H1 (cell line): ENCODE measurements at regions not wholly inside any gene's neighbourhood (a gene's known extent, or its start where the extent isn't known, plus 50 kb on each side); places are given as distances from the start of the nearest gene placed in this dataset.

Source experiments
- CTCF ChIA-PET: fragments of 300-600 bp; sonication (Branson Sonifier 250); formaldehyde crosslinking; loops from one replicate; lab custom pipeline; 2021; ENCODE audit not compliant: partially characterized antibody; lab: Charles Lee
- POLR2A ChIA-PET: fragments of 300-600 bp; sonication (Branson Sonifier 250); formaldehyde crosslinking; loops from one replicate; lab custom pipeline; 2021; ENCODE audit warnings: inconsistent platforms; ENCODE audit not compliant: partially characterized antibody; lab: Charles Lee
- DNase-seq, 2 experiments: peaks; one replicate each; pipeline versions ENCODE4 v3.0.0 to v3.0.0-alpha.2; 2010 to 2022; ENCODE audit warnings: low spot score in 2 of 2, low read depth in 1 of 2, mixed read lengths in 1 of 2
- FAIRE-seq: peaks from 2 replicates; lab custom pipeline; 2011; peaks lifted over from hg19 to GRCh38; lab: Jason Lieb, UNC
- H2AFZ ChIP-seq: 2 replicates; pipeline ENCODE4 v1.8.1; 2012; ENCODE audit warnings: low read length, inconsistent platforms
- H2AK5ac ChIP-seq: 2 replicates; pipeline ENCODE4 v1.6.1; 2013; ENCODE audit warnings: low read depth, low read length
- H2BK120ac ChIP-seq: replicated peaks from 2 replicates; pipeline ENCODE3; 2013; ENCODE audit warnings: low read depth, low read length, inconsistent platforms
- H2BK12ac ChIP-seq: 2 replicates; pipeline ENCODE4 v1.6.1; 2013; ENCODE audit warnings: low read depth, low read length
- H2BK15ac ChIP-seq: 2 replicates; pipeline ENCODE4 v1.6.1; 2013; ENCODE audit warnings: low read length
- H2BK20ac ChIP-seq: 2 replicates; pipeline ENCODE4 v1.6.1; 2013; ENCODE audit warnings: low read length
- H2BK5ac ChIP-seq: 2 replicates; pipeline ENCODE4 v1.6.1; 2013; ENCODE audit warnings: low read depth, low read length
- H3K14ac ChIP-seq: 2 replicates; pipeline ENCODE4 v1.6.1; 2013; ENCODE audit warnings: inconsistent platforms; ENCODE audit not compliant: insufficient read length
- H3K18ac ChIP-seq: 2 replicates; pipeline ENCODE4 v1.6.1; 2013; ENCODE audit warnings: low read length; ENCODE audit errors: extremely low read depth
- H3K23ac ChIP-seq: 2 replicates; pipeline ENCODE4 v1.6.1; 2013; ENCODE audit warnings: inconsistent platforms; ENCODE audit not compliant: insufficient read length
- H3K23me2 ChIP-seq: 2 replicates; pipeline ENCODE4 v1.6.1; 2013; ENCODE audit warnings: low read depth, low read length
- H3K27ac ChIP-seq: 2 replicates; pipeline ENCODE4 v1.6.1; 2011; ENCODE audit warnings: low read depth, low read length, inconsistent platforms
- H3K27me3 ChIP-seq, 4 experiments: replicated peaks in 1 of 4; 1 replicate in 1 of 4; 2 replicates in 3 of 4; pipeline versions ENCODE4 v1.6.1 to v1.8.1; 2011 to 2013; ENCODE audit warnings: low read length in 3 of 4, mild to moderate bottlenecking in 3 of 4, inconsistent platforms in 2 of 4, mixed read lengths in 2 of 4, moderate library complexity in 1 of 4; ENCODE audit not compliant: control insufficient read depth in 3 of 4, insufficient read depth in 3 of 4; ENCODE audit errors: extremely low read depth in 1 of 4
- H3K36me3 ChIP-seq, 4 experiments: 2 replicates each; pipeline versions ENCODE4 v1.6.1 to v1.8.1; 2011 to 2013; ENCODE audit warnings: mild to moderate bottlenecking in 4 of 4, low read length in 3 of 4, moderate library complexity in 2 of 4, control low read depth in 1 of 4, inconsistent platforms in 1 of 4; ENCODE audit not compliant: insufficient read depth in 4 of 4, control insufficient read depth in 2 of 4
- H3K4ac ChIP-seq: replicated peaks from 2 replicates; pipeline ENCODE3; 2013; ENCODE audit warnings: low read length, low read depth, mixed read lengths, inconsistent platforms; ENCODE audit not compliant: insufficient read length
- H3K4me1 ChIP-seq, 4 experiments: replicated peaks in 1 of 4; 1 replicate in 1 of 4; 2 replicates in 3 of 4; pipeline versions ENCODE4 v1.6.1 to v1.8.1; 2011 to 2013; ENCODE audit warnings: low read length in 3 of 4, inconsistent platforms in 2 of 4, mixed read lengths in 1 of 4; ENCODE audit not compliant: insufficient read depth in 4 of 4, control insufficient read depth in 3 of 4
- H3K4me2 ChIP-seq, 2 experiments: 2 replicates each; pipeline versions ENCODE4 v1.6.1 to v1.8.1; 2011 to 2013; ENCODE audit warnings: low read depth in 2 of 2, low read length in 2 of 2, control low read depth in 1 of 2, inconsistent platforms in 1 of 2, mild to moderate bottlenecking in 1 of 2; ENCODE audit not compliant: insufficient read depth in 1 of 2
- H3K4me3 ChIP-seq, 4 experiments: fragments of 200-600, 300-600 bp in 1 of 4; sonication (generic), shearing (Covaris generic), sonication (Bioruptor Twin) in 1 of 4; 2 replicates each; pipeline versions ENCODE4 v1.5.1 to v1.8.1; 2011 to 2016; ENCODE audit warnings: low read length in 4 of 4, low read depth in 3 of 4, control low read depth in 2 of 4, inconsistent platforms in 2 of 4, mild to moderate bottlenecking in 2 of 4, mixed read lengths in 1 of 4, moderate library complexity in 1 of 4; ENCODE audit not compliant: insufficient read depth in 2 of 4; ENCODE audit errors: extremely low read depth in 1 of 4
- H3K56ac ChIP-seq: replicated peaks from 2 replicates; pipeline ENCODE3; 2013; ENCODE audit warnings: low read depth, mild to moderate bottlenecking, mixed read lengths, low read length, inconsistent platforms; ENCODE audit not compliant: insufficient read length
- H3K79me1 ChIP-seq: 2 replicates; pipeline ENCODE4 v1.6.1; 2013; ENCODE audit warnings: low read depth, low read length, control low read depth
- H3K79me2 ChIP-seq, 2 experiments: 2 replicates each; pipeline versions ENCODE4 v1.6.1 to v1.8.1; 2012 to 2013; ENCODE audit warnings: low read length in 2 of 2, mild to moderate bottlenecking in 2 of 2, inconsistent platforms in 1 of 2; ENCODE audit not compliant: insufficient read depth in 2 of 2, control insufficient read depth in 1 of 2
- H3K9ac ChIP-seq, 4 experiments: replicated peaks in 1 of 4; 1 replicate in 1 of 4; 2 replicates in 3 of 4; pipeline versions ENCODE4 v1.6.1 to v1.8.1; 2011 to 2013; ENCODE audit warnings: low read depth in 3 of 4, low read length in 3 of 4, control low read depth in 2 of 4, mild to moderate bottlenecking in 2 of 4, moderate library complexity in 2 of 4, inconsistent platforms in 1 of 4; ENCODE audit errors: extremely low read depth in 1 of 4
- H3K9me3 ChIP-seq, 2 experiments: 2 replicates each; pipeline versions ENCODE4 v1.6.1 to v1.8.1; 2012 to 2013; ENCODE audit warnings: mild to moderate bottlenecking in 2 of 2, moderate library complexity in 2 of 2, control low read depth in 1 of 2, inconsistent platforms in 1 of 2, low read depth in 1 of 2, low read length in 1 of 2, mixed read lengths in 1 of 2; ENCODE audit not compliant: insufficient read depth in 2 of 2
- H4K20me1 ChIP-seq, 2 experiments: replicated peaks in 1 of 2; 2 replicates each; pipeline versions ENCODE3 to v1.8.1; 2011 to 2013; ENCODE audit warnings: inconsistent platforms in 2 of 2, low read length in 2 of 2, mild to moderate bottlenecking in 1 of 2; ENCODE audit not compliant: insufficient read depth in 2 of 2, control insufficient read depth in 1 of 2
- H4K5ac ChIP-seq: 2 replicates; pipeline ENCODE4 v1.6.1; 2013; ENCODE audit warnings: low read length, low read depth, mixed read lengths, inconsistent platforms; ENCODE audit not compliant: insufficient read length
- H4K8ac ChIP-seq: 2 replicates; pipeline ENCODE4 v1.8.0; 2013; ENCODE audit warnings: mild to moderate bottlenecking, moderate library complexity, low read length, inconsistent platforms; ENCODE audit not compliant: insufficient read depth; ENCODE audit errors: extremely low read depth
- H4K91ac ChIP-seq: replicated peaks from 2 replicates; pipeline ENCODE3; 2013; ENCODE audit warnings: low read length, mixed read lengths, inconsistent platforms; ENCODE audit not compliant: insufficient read length
- BACH1 ChIP-seq: IDR thresholded peaks from 2 replicates; pipeline ENCODE4 v1.6.1; 2012; ENCODE audit warnings: low read length, improper control_type of control experiment
- FOSL1 ChIP-seq: IDR thresholded peaks from 2 replicates; pipeline ENCODE4 v1.6.1; 2011; ENCODE audit warnings: mild to moderate bottlenecking, low read depth, low read length, moderate library complexity; ENCODE audit not compliant: insufficient read depth
- GABPA ChIP-seq: IDR thresholded peaks from 2 replicates; pipeline ENCODE4 v1.6.1; 2011; ENCODE audit warnings: mild to moderate bottlenecking, low read length, moderate library complexity, borderline replicate concordance; ENCODE audit not compliant: insufficient read depth
- SIX5 ChIP-seq: IDR thresholded peaks from 2 replicates; pipeline ENCODE4 v1.6.1; 2011; ENCODE audit warnings: mild to moderate bottlenecking, low read depth, low read length
- SP2 ChIP-seq: IDR thresholded peaks from 2 replicates; pipeline ENCODE4 v1.6.1; 2012; ENCODE audit warnings: mild to moderate bottlenecking, low read length, inconsistent platforms
- WGBS, 2 experiments: shearing (Covaris generic) in 1 of 2; methylation state at CpG; one replicate each; pipeline versions ENCODE4 v1.1.6 to v1.1.7; 2013 to 2015; ENCODE audit warnings: low lambda C conversion rate in 2 of 2, mixed read lengths in 2 of 2, inconsistent platforms in 1 of 2, low coverage in 1 of 2, missing lambda C conversion rate in 1 of 2; ENCODE audit not compliant: insufficient replicate concordance in 2 of 2, insufficient coverage in 1 of 2, insufficient read length in 1 of 2; ENCODE audit errors: extremely low coverage in 1 of 2, missing lambda C conversion rate in 1 of 2; 5-methylcytosine and 5-hydroxymethylcytosine counted together

DNA sequence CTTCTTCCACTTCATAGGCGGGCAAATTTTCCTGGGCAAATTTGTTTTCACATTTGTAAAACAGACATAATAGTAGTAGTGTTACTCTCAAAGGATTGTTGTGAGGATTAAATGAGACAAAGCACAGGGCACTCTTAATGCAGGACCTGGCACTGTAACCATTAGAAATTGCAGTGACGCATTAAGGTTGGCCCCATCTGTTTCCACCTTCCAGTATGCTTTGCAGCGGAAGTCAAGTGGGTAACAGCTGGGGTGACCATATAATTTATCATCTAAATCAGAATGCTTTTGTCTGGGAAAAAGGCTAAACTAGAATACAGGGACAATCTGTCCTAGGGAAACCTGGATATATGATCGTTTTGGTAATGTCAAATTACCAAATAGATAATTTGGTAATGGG is 132.5 kb upstream of the CACHD1 start:
- no peak overlapping the region for H2BK120ac ChIP-seq
- H3K79me2 ChIP-seq, result no peaks in the 10 kb centered on the region
- no peak overlapping the region for H3K18ac ChIP-seq
- H3K27me3 ChIP-seq, result no peaks in the 10 kb centered on the region
- no peak overlapping the region for H3K9ac ChIP-seq
- no peaks in the 10 kb centered on the region for H3K79me1 ChIP-seq
- H4K20me1 ChIP-seq, result no peaks in the 10 kb centered on the region
- no peak for DNase-seq
- no peak overlapping the region for H4K8ac ChIP-seq
- no peak overlapping the region for H2BK20ac ChIP-seq
- H2AK5ac ChIP-seq, result no peak overlapping the region
- H3K27ac ChIP-seq, result no peak overlapping the region
- H3K4me1 ChIP-seq, result no peaks in the 10 kb centered on the region
- H3K56ac ChIP-seq, result no peak overlapping the region
- no peak overlapping the region for H3K4me3 ChIP-seq
- no peak overlapping the region for H3K23ac ChIP-seq
- no peak overlapping the region for H3K14ac ChIP-seq
- H3K4ac ChIP-seq, result no peak overlapping the region
- no peak for FAIRE-seq
- H3K9me3 ChIP-seq, result no peaks in the 10 kb centered on the region
- no peaks in the 10 kb centered on the region for H3K23me2 ChIP-seq
- POLR2A ChIA-PET, result no interaction called here
- H2BK5ac ChIP-seq, result no peak overlapping the region
- H2BK15ac ChIP-seq, result no peak overlapping the region
- H2AFZ ChIP-seq, result no peak overlapping the region
- no peak overlapping the region for H3K4me2 ChIP-seq
- H2BK12ac ChIP-seq, result no peak overlapping the region
- WGBS, 2 experiments, result 77% methylated on average over 4 of the region's 4 CpGs; no CpG with 5 or more reads in 1 of the 2 experiments
- TF ChIP-seq GABPA, result no peak
- no peak for TF ChIP-seq SP2
- TF ChIP-seq SIX5, result no peak
- TF ChIP-seq BACH1, result no peak
- TF ChIP-seq FOSL1, result no peak
- no peak overlapping the region for H4K91ac ChIP-seq
- H3K36me3 ChIP-seq, result no peaks in the 10 kb centered on the region
- CTCF ChIA-PET, result interaction anchor here (0.6 to 1.0 kb wide), 3 partner anchors 42 to 341 kb away, joined by 3 to 4 read pairs (median 3); no protein-coding TSS in a partner anchor
- no peak overlapping the region for H4K5ac ChIP-seq
